Cardiac muscle cell (in vitro differentiated cells and primary cell): ENCODE measurements at regions not wholly inside any gene's neighbourhood (a gene's known extent, or its start where the extent isn't known, plus 50 kb on each side); places are given as distances from the start of the nearest gene placed in this dataset.

Experiments used
- DNase-seq, 2 donors: peaks; one replicate each; pipeline versions ENCODE4 v3.0.0 to v3.0.0-alpha.2; 2010 to 2017; ENCODE audit warnings: low read depth in 1 of 2, low spot score in 1 of 2
- H3K27ac ChIP-seq: fragments of 200-600 bp; sonication (generic); 2 replicates; pipeline ENCODE4 v1.5.1; 2016
- H3K27me3 ChIP-seq: fragments of 200-600 bp; sonication (generic); 2 replicates; pipeline ENCODE4 v1.6.0; 2016; ENCODE audit warnings: control low read depth
- H3K36me3 ChIP-seq: fragments of 200-600 bp; sonication (generic); 2 replicates; pipeline ENCODE4 v1.5.1; 2016; ENCODE audit warnings: control low read depth
- H3K4me1 ChIP-seq: fragments of 200-600 bp; sonication (generic); 2 replicates; pipeline ENCODE4 v1.8.1; 2017; ENCODE audit warnings: low read depth, mild to moderate bottlenecking, mixed run types
- H3K4me3 ChIP-seq: fragments of 200-600 bp; sonication (generic); 2 replicates; pipeline ENCODE4 v1.5.1; 2016; ENCODE audit warnings: mild to moderate bottlenecking
- H3K9me3 ChIP-seq: fragments of 200-600 bp; sonication (generic); 2 replicates; pipeline ENCODE4 v1.5.1; 2017; ENCODE audit warnings: low read depth, mild to moderate bottlenecking, control low read depth
- TF ChIP-seq, protein P1 (sequence below): IDR thresholded peaks from 2 replicates; pipeline ENCODE4 v1.5.1; 2012; ENCODE audit warnings: low read depth, mild to moderate bottlenecking, low read length

- no peaks in the 10 kb centered on the region for H3K9me3 ChIP-seq
- no peaks in the 10 kb centered on the region for H3K27me3 ChIP-seq
- H3K4me1 ChIP-seq, result no peaks in the 10 kb centered on the region
- DNase-seq, result no peak
- no peak overlapping the region for H3K27ac ChIP-seq
- TF ChIP-seq, protein P1, sequence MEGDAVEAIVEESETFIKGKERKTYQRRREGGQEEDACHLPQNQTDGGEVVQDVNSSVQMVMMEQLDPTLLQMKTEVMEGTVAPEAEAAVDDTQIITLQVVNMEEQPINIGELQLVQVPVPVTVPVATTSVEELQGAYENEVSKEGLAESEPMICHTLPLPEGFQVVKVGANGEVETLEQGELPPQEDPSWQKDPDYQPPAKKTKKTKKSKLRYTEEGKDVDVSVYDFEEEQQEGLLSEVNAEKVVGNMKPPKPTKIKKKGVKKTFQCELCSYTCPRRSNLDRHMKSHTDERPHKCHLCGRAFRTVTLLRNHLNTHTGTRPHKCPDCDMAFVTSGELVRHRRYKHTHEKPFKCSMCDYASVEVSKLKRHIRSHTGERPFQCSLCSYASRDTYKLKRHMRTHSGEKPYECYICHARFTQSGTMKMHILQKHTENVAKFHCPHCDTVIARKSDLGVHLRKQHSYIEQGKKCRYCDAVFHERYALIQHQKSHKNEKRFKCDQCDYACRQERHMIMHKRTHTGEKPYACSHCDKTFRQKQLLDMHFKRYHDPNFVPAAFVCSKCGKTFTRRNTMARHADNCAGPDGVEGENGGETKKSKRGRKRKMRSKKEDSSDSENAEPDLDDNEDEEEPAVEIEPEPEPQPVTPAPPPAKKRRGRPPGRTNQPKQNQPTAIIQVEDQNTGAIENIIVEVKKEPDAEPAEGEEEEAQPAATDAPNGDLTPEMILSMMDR, result no peak
- no peaks in the 10 kb centered on the region for H3K36me3 ChIP-seq
- H3K4me3 ChIP-seq, result no peak overlapping the region
These were observed 108.2 kb upstream of the ASIC2 start for GRCh38 chr17:33401249-33401648.

GRCh38 chr17:33403194-33403593, 110.1 kb upstream of the ASIC2 start:
- Histone ChIP-seq H3K27ac (no peak overlapping the region), H3K9me3 (no peaks in the 10 kb centered on the region), H3K4me1 (no peaks in the 10 kb centered on the region), H3K4me3 (no peak overlapping the region), H3K36me3 (no peaks in the 10 kb centered on the region), H3K27me3 (no peaks in the 10 kb centered on the region)
- DNase-seq, result no peak
- TF ChIP-seq, protein P1, result no peak

DNA sequence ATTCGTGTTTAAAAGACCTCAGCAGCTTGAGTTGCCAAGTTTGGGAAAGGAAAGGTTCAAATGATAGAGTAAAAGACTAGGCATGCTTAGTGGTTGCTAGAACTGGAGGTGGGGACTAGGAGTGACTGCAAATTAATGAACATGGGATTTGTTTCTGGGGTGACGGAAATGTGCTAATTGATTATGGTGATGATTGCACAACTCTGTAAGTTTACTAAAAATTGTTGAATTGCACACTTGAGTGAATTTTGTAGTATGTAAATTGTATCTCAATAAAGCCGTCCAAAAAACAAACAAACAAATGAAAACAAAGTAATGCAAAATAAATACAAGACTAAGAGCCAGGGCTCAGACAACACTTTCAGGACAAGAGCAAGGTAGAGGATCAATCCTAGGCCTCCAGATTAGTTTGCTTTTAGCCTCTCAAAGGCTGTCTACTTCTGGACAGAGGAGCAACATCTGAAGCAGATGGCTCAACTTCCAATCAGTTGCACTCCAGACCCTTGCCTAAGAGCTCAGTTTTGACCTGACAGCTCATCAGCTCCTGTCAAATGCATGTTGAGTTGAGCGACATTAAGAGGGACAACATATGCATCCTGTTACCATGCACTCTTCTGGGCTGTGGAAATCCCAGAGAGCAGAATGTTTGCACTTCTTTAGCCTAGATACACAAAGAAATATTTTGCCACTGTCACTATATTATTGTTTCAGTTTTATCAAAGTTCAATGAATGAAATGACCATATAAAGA, 111.2 kb upstream of the ASIC2 start:
- no peaks in the 10 kb centered on the region for H3K4me1 ChIP-seq

DNA sequence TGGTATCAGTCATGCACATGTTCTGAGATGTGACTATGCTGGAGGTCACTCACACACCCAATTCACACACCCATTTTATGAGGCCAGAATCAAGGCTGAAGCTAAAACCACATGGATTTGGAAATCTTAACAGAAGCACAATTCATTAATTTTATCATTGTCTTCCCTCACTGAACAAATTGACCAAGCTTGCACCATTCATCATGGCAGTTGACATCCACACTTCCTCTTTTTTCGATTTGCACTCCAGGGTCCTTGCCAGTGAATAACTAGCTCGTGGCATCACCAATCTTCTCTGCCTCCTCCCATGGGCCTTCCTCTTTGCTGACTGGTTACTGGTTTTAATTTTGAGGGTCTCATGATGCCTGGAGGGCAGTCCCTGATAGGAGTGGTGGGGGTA, 123.0 kb upstream of the ASIC2 start:
- Histone ChIP-seq H3K27ac (no peak overlapping the region), H3K4me1 (no peaks in the 10 kb centered on the region), H3K4me3 (no peak overlapping the region), H3K9me3 (no peaks in the 10 kb centered on the region), H3K27me3 (no peaks in the 10 kb centered on the region), H3K36me3 (no peaks in the 10 kb centered on the region)
- DNase-seq, result no peak
- TF ChIP-seq, protein P1, result no peak

More for the DNA sequence above, 111.2 kb upstream of the ASIC2 start:
- H3K9me3 ChIP-seq, result no peaks in the 10 kb centered on the region
- DNase-seq, result no peak
- H3K27ac ChIP-seq, result no peak overlapping the region
- TF ChIP-seq, protein P1, result no peak
- no peaks in the 10 kb centered on the region for H3K36me3 ChIP-seq
- H3K27me3 ChIP-seq, result no peaks in the 10 kb centered on the region
- H3K4me3 ChIP-seq, result no peak overlapping the region

DNA sequence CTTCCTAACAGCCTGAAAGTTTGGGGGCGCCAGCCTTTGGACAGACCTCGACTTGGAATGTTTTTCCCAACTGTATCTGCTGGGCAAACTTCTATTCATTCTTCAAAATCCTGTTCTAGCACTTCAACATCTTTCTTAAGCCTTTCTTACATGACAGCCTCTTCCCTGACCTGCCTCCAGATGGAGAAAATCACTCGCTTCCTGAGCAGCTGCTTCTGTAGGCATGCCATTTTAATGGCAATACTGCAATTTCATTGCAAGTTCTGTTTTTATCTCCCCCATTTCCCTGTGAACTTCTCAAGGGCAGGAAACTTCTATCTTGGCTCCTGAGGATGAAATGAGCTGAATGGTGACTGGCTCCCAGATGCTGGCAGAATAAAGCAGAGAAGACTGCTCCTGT, 128.8 kb upstream of the ASIC2 start:
- Histone ChIP-seq H3K27me3 (no peaks in the 10 kb centered on the region), H3K36me3 (no peaks in the 10 kb centered on the region), H3K4me3 (no peak overlapping the region), H3K9me3 (no peaks in the 10 kb centered on the region), H3K27ac (no peak overlapping the region), H3K4me1 (no peaks in the 10 kb centered on the region)
- no peak for DNase-seq
- TF ChIP-seq, protein P1, result no peak

- H3K4me3 ChIP-seq, result no peak overlapping the region
- H3K27ac ChIP-seq, result no peak overlapping the region
- H3K36me3 ChIP-seq, result no peaks in the 10 kb centered on the region
- no peak for DNase-seq
- no peaks in the 10 kb centered on the region for H3K4me1 ChIP-seq
- TF ChIP-seq, protein P1, result no peak
- no peaks in the 10 kb centered on the region for H3K27me3 ChIP-seq
- H3K9me3 ChIP-seq, result no peaks in the 10 kb centered on the region
These were observed 140.5 kb upstream of the ASIC2 start for GRCh38 chr17:33433581-33433980.
